OCI-LY3 (cell line): ENCODE measurements at regions not wholly inside any gene's neighbourhood (a gene's known extent, or its start where the extent isn't known, plus 50 kb on each side); places are given as distances from the start of the nearest gene placed in this dataset.

Source experiments
- EZH2phosphoT487 ChIP-seq: fragments of 200-600 bp; shearing (Covaris generic); IDR thresholded peaks from 2 replicates; pipeline ENCODE4 v1.6.1; 2018; ENCODE audit warnings: antibody characterized with exemption, mixed run types, low read depth
- TF ChIP-seq, protein P1 (sequence below): fragments of 200-600, 300-600 bp; sonication (generic); IDR thresholded peaks from 2 replicates; pipeline ENCODE4 v1.5.1; 2014; ENCODE audit warnings: antibody characterized with exemption, low read length, low read depth

DNA sequence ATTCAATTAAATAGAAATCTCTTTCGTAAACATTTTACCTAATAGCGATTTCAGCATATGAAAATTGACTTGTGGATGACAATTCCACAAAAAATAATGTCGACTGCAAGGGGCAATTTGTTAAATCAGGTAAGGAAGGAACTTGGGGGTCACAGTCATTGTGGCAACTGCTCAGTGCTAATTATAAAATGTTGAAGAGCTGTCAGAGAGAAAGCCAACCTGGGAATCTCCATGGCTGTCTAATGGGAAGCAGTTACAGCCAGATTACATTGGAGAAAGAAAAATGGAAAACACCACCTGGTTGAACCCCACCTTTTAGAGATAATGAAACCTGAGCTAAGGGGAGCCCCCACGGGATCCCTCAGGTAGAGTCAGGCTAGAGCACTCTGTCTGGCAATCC is 373.9 kb downstream of the FOXO1 start:
- TF ChIP-seq, protein P1, sequence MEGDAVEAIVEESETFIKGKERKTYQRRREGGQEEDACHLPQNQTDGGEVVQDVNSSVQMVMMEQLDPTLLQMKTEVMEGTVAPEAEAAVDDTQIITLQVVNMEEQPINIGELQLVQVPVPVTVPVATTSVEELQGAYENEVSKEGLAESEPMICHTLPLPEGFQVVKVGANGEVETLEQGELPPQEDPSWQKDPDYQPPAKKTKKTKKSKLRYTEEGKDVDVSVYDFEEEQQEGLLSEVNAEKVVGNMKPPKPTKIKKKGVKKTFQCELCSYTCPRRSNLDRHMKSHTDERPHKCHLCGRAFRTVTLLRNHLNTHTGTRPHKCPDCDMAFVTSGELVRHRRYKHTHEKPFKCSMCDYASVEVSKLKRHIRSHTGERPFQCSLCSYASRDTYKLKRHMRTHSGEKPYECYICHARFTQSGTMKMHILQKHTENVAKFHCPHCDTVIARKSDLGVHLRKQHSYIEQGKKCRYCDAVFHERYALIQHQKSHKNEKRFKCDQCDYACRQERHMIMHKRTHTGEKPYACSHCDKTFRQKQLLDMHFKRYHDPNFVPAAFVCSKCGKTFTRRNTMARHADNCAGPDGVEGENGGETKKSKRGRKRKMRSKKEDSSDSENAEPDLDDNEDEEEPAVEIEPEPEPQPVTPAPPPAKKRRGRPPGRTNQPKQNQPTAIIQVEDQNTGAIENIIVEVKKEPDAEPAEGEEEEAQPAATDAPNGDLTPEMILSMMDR, result no peak
- no peak for TF ChIP-seq EZH2phosphoT487
